Stimulated activated CD4-positive, alpha-beta T cell treated with anti-CD3 and anti-CD28 coated beads, Interleukin-2, amount 100 ng/mL, for 4 hours (primary cell): ENCODE measurements at regions not wholly inside any gene's neighbourhood (a gene's known extent, or its start where the extent isn't known, plus 50 kb on each side); places are given as distances from the start of the nearest gene placed in this dataset.

Experiments used
- DNase-seq: peaks from one replicate; pipeline ENCODE4 v3.0.0-alpha.2; 2020; ENCODE audit warnings: low read depth

- no peak for DNase-seq
Observed at GRCh38 chr9:71589612-71590011, 178.7 kb downstream of the CEMIP2 start.

- DNase-seq = no peak
Observed at GRCh38 chr9:71587576-71588362, 180.5 kb downstream of the CEMIP2 start.

DNA sequence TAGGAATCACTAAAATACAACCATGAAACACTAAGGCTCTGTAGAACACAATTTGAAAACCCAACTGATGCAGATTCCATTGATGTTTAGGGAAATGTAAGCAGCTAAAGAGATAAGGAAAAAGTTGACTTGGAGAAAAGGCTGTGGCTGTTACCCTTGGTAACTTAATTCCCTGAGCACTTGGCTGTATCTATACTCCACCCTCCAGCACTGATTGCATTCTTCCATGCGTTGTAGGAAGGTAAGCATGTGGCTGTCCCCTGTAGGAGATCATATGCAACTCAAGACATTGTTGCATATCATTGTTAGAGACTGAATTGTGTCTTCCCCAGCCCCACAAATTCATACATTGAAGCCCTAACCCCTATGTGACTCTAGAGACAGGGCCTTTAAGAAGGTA, 184.5 kb downstream of the CEMIP2 start:
- no peak for DNase-seq

DNA sequence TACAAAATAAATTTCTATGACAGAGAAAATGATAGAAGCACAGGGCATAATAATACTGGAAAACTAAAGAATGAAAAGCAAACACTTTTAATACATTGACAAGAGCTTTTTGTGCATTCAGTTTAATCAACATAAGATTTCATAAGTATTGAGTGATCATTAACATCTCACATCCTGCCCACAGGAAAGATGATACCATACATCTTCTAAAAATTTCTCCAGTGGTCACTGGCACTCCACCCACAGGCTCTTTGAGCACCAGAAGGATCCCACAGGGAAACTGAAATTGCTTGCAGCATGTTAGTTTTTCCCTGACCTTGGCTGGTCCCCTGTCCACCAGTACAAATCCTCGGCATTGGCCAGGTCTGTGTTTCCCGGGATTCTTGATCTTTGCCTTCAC, 186.0 kb downstream of the CEMIP2 start:
- no peak for DNase-seq

DNA sequence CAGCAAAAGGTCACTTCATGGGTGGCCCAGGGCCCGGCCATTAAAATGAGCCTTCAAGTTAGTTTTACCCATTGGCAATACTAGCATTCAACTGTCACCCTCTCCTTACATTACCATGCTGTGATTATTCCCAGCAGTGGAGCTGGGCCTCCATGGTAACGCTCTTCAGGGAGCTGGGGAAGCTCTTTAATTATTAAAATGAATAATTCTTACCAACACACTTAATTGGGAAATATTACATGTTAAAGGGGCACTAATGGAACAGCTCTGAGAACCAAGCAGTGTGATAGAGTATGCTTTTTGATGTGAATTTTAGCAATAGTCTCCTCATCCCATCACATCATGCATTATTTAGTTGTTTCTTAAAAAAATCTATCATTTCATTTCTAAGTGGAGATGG, 187.2 kb downstream of the CEMIP2 start:
- DNase-seq = no peak

DNA sequence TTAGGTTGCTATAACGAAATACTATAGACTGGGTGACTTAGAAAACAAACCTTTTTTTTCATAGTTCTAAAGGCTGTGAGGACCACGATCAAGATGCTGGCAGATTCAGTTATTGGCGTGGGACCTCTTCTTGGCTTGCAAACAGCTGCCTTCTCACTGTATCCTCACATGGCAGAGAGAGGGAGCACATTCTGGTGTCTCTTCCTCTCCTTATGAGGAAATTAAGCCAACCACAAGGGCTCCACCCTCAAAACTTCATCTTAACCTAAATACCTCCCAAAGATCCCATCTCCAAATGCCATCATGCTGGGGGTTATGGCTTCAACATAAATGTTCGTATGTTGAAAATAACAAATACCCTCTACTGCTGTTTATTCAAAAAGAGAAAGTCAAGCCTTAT, 197.1 kb downstream of the CEMIP2 start:
- no peak for DNase-seq

- no peak for DNase-seq
Observed at GRCh38 chr9:71567890-71568289, 200.4 kb downstream of the CEMIP2 start.

- no peak for DNase-seq
Observed at GRCh38 chr9:71562140-71562539, 206.2 kb downstream of the CEMIP2 start.

DNA sequence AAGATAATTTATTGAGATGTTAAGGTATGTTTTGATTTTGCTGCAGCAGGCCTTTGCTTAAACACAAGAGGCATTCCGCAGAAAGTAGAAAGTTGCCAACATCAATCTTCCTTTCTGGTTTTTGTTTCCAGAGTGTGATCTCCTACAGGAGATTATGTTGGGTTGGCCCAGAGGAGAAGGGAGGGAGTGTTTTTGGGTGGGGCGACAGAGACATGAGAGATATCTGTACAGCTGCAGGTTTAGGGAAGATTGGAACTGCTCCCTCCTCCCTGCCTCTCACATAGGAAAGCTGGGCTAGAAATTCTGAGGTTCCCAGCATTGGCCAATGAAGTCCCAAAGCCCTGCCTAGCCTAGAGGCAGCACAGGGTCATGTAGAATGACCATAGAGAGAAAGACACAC, 211.0 kb downstream of the CEMIP2 start:
- no peak for DNase-seq

DNA sequence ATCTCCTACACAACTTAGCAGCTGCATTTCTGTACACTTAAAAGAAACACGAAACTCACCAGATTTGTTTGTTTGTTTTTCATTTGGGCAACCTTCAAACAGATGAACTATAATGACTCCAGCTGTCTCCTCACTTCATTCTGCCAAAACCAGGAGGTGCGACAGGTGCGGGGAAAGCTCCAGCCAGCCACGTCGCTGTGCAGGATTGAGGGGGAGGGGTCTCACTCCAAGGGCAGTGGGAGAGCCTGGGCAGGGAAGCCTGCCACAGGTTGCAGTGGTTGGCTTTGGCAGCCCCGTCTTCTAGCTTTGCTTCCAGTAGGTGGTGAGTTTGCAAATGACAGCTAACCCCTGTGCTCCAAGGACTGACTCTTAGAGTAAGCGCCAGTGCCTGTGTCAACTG, 215.8 kb downstream of the CEMIP2 start:
- no peak for DNase-seq

DNA sequence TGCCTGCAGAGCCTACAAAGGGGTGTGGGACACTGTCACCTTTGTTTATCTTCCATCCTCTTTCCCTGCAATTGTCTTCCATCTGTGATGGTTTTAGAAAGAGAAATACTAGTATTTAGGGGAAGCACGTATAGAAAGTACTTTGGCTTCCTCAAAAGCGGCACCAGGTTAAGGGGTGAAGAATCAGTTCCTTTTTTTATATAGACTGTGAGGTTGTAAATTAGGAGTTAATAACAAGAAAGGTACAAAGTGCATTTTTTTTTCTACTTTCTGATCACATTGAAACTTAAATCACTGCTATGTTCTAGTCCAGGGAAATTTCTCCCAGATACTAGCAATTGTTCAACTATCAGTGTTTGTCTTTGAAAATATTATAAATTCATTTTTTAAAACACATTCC, 219.3 kb downstream of the CEMIP2 start:
- no peak for DNase-seq

DNA sequence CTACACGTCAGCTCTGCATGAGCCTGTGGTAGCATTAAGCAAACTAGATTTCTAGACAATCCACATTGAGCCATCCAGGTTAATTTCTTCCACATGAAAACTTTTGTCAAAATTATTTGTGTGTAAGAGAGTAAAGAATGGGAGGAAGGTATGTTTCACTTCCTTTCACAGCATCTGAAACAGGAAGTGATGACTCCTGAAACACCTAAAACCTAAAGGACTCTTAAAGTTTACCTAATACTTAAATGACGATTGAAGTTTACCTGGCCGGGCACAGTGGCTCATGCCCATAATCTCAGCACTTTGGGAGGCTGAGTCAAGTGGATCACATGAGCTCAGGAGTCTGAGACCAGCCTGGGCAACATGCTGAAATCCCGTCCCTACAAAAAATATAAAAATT, 223.8 kb downstream of the CEMIP2 start:
- DNase-seq = no peak

GRCh38 chr9:71541436-71541835, 226.9 kb downstream of the CEMIP2 start:
- no peak for DNase-seq

DNA sequence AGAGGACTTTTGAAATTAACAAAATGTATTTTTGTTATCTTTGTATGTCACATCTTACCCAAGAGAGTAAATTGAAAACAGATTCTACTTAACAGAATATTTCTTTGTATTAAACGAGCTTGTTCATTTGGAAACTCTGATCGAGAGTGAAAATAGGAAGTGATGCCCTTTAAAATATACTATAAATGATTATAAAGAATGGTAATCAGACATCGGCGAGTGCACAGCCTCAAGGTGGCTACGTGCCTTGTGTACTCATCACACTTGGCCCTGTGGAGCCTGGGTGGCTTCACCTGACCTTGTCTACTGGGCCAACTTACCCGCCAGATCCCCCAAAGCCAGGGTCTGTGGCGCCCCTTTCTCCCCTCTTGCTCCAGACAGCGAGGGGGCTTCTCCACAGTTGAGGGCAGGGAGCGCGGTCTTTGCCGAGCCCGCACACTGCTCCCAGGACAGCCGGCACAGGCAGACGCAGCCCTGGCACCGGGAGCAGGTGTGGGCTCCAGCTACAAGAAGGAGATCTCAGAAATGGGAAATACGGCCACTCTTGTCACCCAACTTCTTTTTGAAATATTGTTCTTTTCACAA, 243.2 kb downstream of the CEMIP2 start:
- DNase-seq = no peak

DNA sequence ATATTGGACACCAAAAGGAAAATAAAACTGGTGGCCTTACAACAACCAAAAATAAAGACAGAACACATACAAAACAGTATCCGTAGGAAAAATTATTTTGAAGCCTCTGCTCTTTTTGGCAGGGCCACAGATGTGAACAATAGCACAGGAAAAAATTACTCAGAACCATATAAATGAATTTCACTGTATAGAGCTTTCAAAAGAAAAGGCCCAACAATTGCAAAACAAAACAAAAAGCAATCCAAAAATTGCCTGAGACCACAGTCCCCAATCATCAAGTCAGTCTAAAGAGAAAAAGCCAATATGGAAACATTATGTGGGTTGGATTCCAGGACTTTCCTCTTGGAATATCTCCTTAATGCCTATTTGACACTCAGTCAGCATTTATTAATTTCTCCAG, 243.8 kb downstream of the CEMIP2 start:
- no peak for DNase-seq

DNA sequence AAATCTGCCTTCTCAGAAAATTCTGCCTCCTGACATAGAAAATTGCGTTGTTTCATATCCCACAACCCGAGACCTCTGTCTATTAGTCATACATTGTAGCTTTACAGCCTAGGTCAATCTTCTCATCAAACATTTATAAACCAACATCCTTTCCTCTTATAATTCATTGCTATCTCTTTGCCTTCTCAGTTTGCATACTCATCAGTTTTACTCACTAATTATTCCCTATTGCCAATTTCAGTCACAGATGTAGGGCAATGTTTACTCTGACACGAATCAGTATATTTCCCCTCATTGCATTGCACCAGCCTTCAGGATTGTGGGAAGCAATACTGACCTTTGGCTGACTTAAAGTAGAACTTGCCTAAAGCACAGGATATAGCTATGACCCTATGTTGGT, 247.2 kb downstream of the CEMIP2 start:
- DNase-seq = no peak

DNA sequence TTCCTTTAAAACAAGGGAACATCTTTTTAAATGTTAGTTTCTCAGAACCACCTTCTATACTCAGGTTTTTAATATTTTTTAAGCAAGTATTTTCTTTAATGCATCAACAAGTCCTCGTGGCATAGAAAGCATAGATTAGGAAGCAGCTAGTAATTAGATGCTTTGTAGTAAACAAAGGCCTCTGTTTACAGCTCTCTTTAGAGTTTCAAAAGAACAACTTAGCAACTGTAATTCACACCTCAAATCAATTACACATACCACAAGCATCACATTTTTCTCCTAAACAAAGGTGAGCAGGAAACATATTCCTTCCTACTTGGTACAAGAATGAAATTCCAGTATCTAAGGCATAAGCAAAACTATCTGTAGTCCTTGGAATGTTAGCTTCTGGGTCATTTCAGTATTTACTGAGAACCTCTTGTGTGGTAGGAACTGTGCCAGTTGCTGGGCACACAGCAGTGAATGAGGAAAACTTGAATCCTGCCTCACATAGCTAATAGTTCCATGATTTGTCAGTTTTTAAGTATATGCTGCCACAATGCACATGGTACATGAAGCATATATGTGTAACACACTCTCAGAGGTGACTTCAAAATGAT, 249.1 kb downstream of the CEMIP2 start:
- no peak for DNase-seq

DNA sequence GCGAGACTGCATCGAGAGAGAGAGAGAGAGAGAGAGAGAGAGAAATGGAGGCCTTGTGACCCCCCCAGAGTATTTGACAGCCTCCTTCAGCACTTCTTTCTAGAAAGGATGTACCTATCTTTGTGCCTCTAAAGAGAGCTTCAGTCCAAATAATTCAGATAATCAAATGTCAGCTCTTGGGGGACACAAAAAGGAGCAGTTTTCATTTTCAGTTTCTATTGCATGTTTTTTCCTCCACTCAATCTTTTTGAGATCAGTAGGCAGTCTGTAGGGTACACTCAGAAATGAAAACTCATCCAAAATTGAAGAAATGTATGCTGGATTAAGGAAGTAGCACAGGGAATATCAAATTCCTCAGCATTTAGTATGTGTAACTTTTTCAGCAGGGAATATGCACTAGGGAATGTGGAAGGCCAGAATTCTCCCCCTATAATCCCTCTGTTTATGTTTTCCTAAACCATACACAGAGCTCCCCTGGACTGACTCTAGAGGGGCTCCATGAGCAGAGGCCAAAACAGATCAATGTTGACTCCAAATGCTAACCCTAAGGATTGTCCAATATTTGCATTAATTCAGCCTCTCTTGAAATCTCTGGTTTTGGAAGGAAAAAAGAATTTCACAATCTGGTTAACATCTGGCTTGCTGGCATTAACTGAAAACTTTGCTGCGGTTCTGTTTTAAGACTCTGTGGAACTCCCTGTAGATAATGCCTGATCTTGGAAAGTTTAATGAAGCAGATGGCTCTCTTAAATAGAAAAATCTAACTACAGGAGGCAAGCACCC, 250.1 kb downstream of the CEMIP2 start:
- no peak for DNase-seq

DNA sequence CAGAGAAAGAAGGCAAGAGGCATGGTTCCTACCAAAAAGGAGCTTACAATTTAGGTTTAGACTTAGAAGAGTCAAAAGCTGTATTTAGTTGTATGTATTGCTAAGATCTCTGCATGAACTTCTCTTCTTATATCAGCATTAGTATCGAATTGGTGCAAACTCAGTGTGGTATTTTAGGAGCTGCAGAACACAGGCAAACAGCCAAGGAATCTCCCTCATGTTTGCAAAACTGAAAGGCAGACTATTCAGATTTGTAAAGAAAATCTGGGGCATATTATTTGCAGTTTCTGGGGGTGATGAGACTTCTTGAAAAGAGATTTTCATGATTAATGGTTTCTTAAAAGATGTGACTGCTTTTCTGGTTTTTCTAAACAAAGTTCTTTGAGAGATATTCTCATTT, 252.7 kb downstream of the CEMIP2 start:
- no peak for DNase-seq

DNA sequence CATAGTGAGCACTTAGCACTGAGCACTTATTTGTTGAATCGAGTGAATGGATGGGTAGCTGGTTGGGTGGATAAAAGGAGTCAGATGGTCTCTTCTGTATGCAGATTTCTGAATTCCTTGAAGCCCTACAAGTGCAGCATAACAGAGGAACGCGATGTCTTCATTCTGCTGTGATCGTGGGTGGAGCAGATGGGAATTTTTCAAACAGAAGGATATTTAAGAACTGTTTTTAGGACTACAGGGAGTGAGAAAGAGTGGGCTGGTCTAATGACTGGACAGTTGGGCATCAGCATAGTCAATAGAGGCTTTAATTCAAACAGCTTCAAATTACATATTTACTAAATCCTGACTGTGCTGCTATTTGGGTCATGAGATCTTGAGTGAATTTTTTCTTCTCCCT, 253.2 kb downstream of the CEMIP2 start:
- DNase-seq = no peak

DNA sequence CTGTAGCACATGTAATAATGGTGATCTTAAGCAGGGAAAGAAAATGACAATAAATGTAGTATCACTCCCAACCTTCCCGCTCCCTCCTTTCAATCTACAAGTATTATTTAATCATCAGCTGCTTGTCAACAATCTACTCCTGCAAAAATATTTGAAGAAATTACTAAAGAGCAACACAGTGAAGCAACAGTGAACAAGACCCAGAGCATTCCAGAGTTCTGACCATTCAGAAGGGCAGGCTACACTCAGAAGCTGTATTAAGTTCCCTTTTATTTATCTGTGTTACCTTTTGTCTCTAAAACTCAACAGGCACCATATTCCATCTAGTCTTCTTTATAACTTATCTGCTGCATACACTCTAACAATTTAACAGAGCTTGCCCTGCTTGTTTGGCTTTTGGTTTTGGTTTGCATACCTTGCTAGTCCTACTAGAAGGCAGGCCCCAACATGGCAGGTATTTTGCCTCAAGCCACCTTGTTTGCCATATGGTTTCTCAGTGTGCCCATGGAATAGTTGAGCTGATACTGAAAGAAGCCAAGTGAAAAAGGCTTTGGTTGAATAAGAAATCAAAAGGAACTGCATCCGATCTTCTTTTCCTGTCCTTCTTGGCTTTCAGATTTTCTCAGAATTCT, 253.9 kb downstream of the CEMIP2 start:
- DNase-seq = no peak

DNA sequence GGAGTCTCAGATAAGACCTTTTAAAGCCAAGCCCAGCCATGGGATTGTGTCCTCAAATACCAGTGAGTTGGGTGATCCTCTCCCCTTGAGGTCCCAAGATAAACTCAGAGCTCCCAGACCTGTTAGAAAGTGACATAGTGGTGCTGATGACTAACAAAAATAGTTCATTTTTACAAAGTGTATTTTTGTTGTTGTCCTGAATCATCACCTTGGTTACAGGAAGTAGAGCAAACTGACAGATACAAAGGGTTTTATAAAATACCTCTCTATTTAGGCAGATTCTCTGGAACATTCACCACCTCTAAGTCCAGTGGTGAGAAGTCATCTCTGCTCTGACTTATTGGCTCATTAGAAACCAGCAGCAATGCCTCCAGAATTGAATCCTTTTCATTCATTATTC, 259.3 kb downstream of the CEMIP2 start:
- DNase-seq = no peak
